C4-2B (cell line): ENCODE measurements at regions not wholly inside any gene's neighbourhood (a gene's known extent, or its start where the extent isn't known, plus 50 kb on each side); places are given as distances from the start of the nearest gene placed in this dataset.

ENCODE experiments used
- CTCF ChIP-seq: fragments of 450-650 bp; conservative IDR thresholded peaks from 2 replicates; pipeline ENCODE4 v1.5.1; 2017; ENCODE audit warnings: mild to moderate bottlenecking
- ZFX ChIP-seq: fragments of 450-650 bp; IDR thresholded peaks from 2 replicates; pipeline ENCODE4 v1.6.1; 2017

- TF ChIP-seq CTCF: no peak
- TF ChIP-seq ZFX: no peak
Observed at GRCh38 chr6:44000164-44000842, 126.9 kb downstream of the MRPL14 start.
